HG02623 (cell line): ENCODE measurements at regions not wholly inside any gene's neighbourhood (a gene's known extent, or its start where the extent isn't known, plus 50 kb on each side); places are given as distances from the start of the nearest gene placed in this dataset.

Experiments used
- ATAC-seq: cut with Tn5 transposase; IDR thresholded peaks from one replicate; pipeline ENCODE4 v1.9.1; 2021; ENCODE audit warnings: moderate library complexity; ENCODE audit not compliant: unreplicated experiment

DNA sequence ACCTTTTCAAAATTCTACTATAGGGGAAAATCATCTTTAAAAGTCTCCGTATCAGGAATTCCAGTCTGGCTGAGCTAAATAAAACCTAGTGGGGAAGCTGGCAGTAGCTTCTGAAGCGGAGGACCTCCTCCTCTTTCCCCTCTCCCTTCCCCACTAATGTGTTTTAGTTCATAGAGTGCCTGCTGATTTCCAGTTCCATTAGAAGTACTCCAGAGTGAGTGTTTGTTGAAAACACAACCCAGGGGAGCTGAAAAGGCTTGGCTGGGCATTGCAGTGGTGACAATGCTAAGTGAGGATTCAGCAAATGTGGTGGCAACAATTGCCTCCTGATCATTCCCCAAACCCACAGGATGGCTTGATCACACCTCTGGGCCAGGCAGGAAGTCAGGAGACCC lies 144.2 kb upstream of the FRMD6 start:
- ATAC-seq = no peak

DNA sequence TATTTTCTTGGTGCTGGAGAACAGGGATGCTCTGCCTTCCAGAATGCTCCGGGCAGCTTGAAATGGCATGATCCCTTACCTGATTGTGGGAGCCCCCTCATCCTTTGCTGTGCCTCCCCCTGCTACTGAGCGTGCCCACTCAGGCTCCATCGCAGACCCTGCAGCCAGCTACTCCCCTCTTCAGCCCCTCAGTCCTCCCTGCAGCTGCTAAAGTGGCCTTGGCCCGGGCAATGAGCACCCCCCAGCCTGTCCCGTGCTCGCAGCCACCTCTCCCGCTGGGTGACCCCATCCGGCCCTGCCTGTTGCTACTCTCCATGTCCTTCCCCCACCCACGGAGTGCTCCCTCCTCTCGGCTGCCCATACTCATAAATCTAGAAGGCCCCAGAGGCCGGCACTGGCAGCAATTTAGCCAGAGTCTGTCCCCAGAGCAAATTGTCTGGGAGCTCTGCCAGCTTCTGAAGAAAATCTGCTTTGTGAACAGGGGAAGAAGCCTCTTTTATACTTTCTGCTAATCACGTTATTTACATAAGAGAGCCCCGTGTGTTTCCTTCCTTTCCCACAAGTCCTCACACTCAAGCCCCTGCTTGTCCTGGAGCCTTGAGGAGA lies 143.7 kb upstream of the FRMD6 start:
- ATAC-seq = no peak

DNA sequence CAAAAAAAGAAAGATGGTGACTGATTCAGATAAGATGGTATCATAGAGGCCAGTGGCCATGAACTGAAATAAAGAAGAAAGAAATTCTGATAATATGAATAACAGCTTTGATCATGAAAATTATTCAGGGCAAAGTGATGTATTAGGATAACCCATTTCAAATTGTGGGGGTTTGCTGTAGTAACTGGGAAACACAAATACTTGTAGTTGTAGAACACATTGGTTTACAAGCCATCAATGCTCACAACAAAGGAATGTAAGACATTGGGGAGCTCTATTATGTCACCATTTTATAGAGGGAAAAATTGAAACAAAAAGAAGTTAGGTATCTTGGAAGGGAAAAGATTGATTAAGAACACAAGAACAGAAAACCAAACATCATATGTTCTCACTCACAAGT lies 140.4 kb upstream of the FRMD6 start:
- ATAC-seq = no peak

DNA sequence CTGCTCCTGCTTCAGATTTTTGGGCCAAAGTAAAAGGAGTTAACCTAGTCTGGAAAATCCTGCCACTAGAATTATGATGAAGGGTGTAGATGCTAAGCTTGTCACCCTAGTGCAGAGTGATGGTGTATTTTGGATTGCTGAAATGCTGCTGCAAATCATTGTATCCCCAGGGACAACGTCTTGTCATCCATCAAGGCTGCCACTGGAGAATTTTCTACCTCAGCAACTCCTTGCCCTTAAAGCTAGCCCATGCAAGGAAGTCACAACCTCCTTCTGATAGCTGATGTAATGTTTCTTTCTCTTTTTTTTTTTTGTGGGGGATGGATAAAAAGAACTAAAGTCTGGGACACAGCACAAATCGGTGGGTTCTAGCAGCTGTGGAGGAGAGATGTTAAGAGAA lies 139.4 kb upstream of the FRMD6 start:
- ATAC-seq = no peak

DNA sequence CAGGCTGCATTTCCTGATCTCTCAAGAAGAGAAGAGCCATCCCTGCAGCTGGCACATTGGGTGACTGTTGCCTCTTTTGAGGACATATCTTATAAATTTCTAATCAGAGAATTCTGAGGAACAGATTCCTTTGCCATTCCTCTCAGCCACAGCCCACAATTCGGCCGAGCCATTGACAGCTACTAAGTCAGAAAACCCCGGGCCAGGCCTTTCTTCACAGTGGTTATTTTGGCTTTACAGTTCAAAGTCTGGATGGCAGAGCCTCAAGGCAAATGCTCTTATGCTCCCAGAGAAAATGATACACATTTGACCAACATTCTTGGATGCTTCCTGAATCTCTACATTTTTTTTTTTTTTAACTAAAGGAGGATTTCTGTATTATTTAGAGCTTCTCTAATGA lies 138.4 kb upstream of the FRMD6 start:
- ATAC-seq = no peak

DNA sequence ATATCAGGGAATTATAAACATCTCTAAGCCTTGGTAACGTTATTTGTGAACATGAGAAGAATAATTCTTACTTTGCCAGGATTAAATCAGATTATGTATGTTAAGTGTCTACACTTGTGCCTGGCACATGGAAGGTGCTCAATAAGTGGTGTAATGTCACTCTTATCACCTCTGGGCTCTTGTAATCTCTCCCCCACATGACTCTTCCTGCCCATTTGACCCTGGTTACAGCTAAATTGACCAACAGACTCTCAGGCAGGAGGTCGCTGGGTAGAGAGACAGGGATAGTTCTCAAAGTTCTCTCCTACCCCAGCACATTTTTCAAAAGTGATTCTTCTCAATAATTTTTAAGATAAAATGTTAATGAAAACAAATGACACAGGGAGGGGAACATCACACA lies 137.8 kb upstream of the FRMD6 start:
- no peak for ATAC-seq

DNA sequence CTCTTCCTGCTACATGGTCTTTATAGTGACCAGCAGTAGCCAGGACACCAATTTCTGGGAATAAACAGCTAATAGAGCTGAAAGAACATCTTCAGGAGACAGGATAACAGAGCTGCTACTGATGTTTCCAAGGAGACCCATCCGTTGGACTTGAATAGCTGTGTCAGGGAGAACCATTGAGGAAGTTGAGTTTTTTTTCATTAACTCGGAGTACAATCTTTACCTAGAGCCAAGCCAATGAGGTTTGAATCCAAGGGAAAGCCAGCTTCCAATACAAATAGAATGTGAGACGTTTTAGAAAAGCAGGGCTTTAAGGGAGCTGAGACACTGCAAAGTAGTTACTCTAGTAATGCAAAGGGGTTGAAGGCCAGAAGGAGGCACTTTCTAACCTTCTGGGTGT lies 136.1 kb upstream of the FRMD6 start:
- ATAC-seq = no peak

DNA sequence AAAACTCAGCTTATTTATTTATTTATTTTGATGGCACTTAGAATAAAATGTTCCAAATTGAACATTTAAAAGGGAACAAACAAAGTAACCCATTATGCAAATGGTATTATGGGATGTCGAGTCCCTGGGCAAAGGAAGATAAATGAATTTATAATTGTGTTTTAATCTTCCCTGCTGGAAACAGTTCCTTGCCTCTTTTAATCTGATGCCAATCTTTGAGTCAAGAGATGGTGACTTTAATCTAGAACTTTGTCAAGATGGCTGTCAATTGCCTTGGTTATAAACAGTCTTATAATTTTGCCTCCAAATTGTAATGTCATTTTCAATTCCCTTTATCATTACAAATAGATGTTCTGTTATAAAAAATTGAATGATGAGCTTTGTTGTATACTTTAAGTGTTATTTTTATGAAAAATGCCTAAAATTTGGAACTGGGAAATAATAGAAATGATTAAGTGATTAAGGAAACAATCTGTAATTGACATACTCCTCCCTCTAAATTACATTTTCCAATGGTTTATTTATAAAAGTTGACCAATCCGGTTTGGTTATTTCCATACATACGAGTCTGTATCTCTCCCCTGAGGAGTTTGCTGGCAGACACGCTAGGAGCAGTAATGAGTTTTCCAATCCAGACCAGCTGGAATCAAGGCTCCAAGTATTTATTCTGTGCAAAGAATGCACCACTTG lies 134.9 kb upstream of the FRMD6 start:
- no peak for ATAC-seq

DNA sequence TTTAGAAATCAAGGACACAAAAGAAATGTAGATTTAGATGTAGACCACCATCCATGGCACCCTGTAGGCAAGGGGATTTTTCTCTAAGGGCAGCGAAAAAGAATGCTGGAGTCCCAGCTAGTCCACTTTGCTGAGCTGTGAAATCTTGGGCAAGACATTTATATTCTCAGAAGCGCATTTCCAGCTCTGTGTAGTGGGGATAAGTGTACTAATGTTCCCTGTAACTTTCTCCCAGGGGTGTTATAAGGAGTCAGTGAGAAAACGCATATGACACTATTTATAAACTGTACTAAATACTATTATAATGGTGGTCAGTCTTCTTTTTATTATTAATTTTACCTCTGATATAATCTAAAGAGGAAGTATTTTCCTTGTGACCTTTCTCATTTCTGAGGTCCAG lies 133.4 kb upstream of the FRMD6 start:
- ATAC-seq = no peak

DNA sequence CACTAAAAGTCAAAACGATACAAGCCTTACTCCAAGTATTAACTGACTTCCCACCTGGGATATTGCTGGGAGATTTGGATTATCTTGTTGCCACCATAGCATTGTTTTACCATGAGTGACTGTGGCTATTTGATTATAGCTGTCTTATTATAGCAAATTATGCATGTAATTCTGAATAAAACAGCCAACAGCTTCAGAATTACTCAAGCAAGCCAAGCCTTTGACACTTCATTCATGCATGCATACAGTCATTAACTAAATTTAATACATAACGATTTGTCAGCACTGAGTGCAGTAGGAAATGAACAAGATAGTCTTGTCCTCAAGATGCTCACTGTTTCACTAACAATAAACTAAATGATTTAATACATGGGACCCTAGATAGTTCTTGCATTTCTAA lies 133.0 kb upstream of the FRMD6 start:
- ATAC-seq = no peak

DNA sequence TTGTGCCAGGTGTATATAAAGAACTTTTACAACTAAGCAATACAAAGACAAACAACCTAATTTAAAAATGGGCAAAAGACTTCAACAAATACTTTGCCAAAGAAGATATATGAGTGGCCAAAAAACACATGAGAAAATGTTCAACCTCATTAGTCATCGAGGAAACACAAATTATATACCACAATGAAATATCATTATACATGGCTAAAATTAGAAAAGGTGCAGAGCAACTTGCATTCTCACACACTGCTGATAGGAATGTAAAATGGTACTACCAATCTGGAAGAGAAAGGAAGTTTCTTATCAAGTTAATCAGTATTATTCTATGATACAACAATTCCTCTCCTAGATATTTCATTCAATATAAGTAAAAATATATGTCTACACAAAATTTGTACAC lies 131.6 kb upstream of the FRMD6 start:
- ATAC-seq = no peak

DNA sequence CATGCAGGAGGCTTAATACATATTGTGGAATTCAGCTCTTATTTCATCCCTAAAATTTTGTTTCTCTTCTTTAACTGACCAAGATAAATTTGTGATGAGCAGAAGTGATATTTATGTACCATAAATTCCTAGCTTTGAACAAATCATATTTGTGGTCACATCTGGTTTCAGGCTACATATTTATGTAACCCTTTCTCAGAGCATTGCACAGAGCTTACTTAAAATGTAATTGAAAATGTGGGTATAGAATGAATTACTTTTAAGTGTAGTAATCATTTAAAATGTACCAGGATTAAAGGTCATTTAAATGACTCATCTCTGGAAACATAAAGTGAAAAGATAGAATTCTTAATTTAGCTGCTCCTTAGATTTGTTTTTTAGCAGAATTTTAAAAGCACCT lies 129.9 kb upstream of the FRMD6 start:
- no peak for ATAC-seq

DNA sequence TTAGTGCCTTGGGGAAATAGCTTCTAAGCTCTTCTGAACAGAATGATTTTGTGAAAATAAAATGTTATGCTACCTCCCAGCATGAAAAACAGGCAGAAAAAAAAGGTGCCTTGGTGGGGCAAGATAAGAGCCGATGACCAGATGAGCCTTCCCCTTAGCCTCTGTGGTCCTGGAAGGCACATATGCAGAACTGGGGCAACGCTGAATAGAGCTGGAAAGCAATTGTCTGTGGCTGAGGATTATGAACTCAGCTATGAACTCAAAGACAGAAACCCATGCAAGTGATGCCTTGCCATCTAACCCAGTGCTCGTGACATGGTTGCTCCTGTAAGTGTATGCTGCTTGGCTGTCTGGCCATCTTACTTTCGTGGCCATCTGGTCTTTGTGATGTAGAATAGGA lies 128.5 kb upstream of the FRMD6 start:
- ATAC-seq = no peak

DNA sequence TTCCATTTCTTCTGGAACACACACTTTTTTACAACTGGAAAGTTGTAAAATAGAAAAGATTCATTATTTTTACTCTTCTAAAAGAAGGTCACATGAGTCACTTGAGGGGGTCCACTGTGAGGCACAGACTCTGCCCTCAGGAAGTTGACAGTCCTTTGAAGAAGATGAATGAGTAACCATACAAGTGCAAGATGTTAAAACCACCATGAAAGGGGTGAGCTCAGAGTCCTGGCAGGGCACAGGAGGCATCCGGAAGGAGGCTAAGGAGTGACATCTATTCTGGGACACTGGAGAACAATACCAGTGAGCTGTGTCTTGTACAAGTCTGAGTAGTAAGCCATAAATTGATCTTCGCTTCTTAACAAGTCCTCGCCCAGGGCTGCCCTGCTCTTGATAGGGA lies 126.0 kb upstream of the FRMD6 start:
- no peak for ATAC-seq

DNA sequence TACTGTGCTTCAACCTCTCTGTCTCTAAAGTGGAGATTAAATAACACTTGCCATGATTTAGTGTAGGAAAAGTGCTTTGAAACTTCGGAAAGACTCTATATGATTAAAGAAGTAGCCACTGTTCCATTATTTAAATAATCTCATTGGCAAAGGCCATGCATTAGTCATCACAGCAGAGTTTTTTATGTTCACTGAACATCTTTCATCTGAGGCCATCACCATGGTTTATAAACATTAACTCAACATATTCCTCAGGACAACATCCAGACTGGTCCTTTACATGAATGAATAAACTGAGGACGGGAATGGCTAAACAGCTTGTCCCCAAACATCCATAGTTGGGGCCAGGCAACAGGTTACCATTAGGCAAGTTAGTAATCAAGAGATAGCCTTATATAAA lies 124.6 kb upstream of the FRMD6 start:
- no peak for ATAC-seq

DNA sequence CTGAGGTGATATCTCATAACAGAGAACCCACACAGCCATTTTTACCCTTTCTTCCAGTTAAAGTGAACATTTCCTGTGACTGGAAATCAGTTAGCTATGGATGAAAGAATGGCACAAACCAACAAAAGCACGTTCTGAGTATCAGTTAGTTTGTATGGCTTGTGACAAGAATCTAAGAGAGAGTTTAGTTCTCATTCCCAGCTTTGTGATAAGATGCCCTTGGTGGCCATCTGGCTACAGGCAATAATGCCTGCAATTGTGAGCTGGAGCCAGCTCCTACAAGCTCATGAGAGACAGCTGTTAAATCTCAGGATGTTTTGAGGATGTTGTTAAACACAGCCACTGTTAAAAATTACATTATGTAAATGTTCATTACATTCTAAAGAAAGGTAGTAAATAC lies 122.0 kb upstream of the FRMD6 start:
- no peak for ATAC-seq

DNA sequence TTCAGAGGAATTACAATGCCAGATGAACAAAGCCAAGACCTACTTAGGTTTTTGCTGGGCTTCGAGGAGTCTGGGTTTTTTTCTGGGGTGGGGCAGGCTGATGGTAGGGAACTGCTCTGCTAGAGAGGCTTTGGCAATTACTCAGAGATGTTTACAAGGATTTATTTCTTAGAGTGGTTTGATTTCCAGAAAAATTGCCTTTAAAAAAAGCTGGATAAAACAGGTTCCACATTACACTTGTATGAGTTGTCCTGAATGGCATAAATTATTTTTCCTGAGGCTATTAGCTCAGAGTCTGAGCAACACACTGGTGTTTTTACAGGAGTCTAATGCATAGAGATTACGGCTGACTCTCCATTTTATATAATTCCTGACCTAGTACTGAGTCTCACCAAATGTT lies 118.5 kb upstream of the FRMD6 start:
- ATAC-seq = no peak

DNA sequence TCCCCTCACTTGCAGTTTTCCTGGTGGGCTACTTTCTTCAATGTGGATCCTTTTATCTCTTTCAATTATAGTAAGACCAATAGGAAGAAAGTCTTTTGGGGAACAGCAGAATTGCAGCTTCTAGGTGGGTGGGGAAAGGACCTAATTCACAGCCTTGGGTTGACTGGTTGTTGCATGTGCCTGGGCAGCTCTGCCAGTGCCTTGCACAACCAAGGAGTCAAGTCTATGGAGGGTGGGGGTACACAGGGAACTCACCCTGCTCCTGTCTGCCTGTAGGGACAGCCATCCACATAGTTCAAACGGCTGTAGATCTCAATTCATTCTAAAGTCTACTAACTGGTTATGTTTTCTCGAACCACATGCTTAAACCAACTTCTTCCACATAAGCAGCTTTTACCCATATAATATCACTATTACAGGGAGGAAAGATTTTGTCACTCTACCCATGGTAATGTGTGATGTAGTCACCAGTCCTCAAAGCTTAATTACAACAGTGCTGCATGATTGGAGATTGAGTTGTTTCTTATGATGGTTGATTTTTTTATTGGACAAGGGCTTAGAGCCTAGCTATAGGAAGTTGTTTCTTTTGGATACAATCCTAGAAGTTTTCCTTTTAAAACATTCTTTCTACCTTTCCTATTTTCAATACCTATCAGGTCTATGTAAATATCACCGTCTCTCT lies 117.7 kb upstream of the FRMD6 start:
- no peak for ATAC-seq

DNA sequence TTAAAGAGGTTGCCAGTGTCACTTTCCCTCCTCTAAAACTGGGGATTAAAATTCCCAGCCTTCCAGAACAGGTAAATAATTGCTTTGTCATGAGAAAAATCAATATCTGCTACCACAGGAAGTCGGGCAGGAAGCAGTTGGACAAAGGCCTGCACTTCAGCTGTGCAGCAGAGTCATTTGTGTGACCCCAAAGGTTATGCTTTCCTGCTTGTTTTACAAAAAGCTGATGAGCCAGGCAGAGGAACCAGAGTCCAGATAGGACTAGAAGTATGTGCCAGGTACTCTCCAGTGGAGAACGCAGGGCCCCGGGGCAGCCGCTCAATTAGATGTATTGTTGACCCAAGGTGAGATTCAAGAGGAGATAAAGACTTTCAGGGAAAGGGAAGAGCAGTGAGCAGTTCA lies 117.1 kb upstream of the FRMD6 start:
- ATAC-seq = no peak

DNA sequence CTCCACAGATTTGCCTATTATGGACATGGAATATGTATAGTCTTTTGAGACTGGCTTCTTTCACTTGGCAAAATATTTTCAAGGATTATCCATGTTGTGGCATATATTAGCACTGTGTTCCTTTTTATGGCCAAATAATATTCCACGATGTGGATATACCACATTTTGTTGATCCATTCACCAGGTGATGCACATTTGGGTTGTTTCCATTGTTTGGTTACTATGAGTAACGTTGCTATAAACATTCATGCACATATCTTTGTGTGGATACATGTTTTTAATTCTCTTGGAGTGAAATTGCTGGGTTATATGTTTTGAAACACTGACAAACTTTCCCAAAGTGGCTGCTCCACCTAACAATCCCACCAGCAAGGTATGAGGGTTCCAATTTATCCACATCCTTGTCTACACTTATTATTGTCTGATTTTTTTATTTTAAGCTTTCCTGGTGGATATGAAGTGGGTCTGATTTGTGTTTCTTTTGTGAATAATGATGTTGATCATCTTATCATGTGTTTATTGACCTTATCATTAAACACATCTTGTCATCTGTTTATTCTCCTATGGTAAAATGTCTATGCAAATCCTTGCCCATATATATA lies 116.2 kb upstream of the FRMD6 start:
- ATAC-seq = no peak

DNA sequence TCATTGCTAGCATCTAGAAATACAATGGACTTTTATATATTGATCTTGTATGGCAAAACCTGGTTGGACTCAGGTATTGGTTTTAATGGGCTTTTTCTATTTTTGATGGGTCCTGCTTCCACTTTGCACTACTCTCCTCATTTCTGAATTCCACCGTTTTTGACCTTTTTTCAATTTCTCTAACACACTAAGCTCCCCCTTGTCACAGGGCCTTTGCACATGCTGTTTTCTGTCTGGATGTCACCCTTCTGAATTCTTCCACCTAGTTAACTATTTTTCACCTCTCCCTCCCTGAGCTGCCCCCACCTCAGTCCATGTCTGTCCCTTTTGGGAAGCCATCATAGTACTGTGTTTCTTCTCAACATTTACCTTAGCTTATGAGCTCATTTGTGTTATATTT lies 112.7 kb upstream of the FRMD6 start:
- no peak for ATAC-seq

DNA sequence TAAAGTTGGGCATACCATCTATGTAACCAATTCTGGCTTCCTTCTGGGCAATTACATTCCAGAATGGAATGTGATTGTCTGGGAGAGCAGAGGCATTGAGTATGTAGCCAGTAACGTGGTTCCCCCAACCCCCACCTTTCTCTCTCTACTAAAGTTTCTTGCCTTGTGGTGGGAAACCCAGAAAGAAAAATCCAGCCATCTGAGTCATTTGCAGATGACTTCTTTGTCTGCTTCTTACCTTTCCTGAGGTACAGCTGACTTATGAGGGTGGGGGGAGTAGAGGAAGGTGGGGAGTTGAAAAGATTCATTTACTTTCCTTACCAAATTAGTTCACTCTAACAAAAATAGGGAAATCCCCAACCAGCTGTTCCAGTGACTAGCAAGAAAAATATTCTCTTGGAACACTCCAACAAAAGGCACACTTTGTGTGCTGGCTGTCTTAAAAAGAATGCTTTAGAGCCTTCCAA lies 112.1 kb upstream of the FRMD6 start:
- ATAC-seq = no peak
